OCI-LY7 (cell line): ENCODE measurements at regions not wholly inside any gene's neighbourhood (a gene's known extent, or its start where the extent isn't known, plus 50 kb on each side); places are given as distances from the start of the nearest gene placed in this dataset.

Source experiments
- EZH2phosphoT487 ChIP-seq: fragments of 200-600 bp; sonication (generic); IDR thresholded peaks from 2 replicates; pipeline ENCODE4 v1.6.1; 2018; ENCODE audit warnings: low read depth, borderline replicate concordance, mild to moderate bottlenecking, mixed run types, antibody characterized with exemption, low read length, moderate library complexity, mixed read lengths
- TF ChIP-seq, protein P1 (sequence below): fragments of 200-600 bp; sonication (generic); conservative IDR thresholded peaks from 2 replicates; pipeline ENCODE4 v1.5.1; 2014; ENCODE audit warnings: mild to moderate bottlenecking, antibody characterized with exemption, low read length, moderate library complexity, mixed read lengths

DNA sequence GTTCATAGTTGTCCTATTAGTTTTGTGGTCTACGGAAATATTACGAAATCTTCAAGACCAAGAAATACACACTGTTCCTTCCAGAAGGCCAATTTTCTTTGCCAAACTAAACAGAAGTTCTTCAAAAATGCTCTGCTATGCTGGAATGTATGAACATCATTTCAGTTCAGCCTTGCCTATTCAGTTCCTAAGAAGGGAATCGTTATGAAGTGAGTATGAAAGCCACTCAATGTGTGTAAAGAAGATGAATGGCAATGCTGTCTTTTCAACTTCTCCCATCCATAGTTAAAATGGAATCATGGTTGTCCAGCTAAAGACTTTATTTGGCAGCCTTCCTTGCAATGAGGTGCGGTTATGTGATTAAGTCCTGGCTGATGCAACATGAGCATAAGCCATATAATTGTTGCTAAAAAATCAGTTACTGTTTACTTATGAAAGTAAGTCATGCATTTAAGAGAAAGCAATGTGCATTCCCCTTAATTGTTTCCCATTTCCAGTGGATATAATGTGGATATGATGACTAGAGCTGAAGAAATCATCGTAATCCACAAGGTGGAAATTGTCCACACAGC is 73.8 kb upstream of the PTPRR start:
- TF ChIP-seq, protein P1, sequence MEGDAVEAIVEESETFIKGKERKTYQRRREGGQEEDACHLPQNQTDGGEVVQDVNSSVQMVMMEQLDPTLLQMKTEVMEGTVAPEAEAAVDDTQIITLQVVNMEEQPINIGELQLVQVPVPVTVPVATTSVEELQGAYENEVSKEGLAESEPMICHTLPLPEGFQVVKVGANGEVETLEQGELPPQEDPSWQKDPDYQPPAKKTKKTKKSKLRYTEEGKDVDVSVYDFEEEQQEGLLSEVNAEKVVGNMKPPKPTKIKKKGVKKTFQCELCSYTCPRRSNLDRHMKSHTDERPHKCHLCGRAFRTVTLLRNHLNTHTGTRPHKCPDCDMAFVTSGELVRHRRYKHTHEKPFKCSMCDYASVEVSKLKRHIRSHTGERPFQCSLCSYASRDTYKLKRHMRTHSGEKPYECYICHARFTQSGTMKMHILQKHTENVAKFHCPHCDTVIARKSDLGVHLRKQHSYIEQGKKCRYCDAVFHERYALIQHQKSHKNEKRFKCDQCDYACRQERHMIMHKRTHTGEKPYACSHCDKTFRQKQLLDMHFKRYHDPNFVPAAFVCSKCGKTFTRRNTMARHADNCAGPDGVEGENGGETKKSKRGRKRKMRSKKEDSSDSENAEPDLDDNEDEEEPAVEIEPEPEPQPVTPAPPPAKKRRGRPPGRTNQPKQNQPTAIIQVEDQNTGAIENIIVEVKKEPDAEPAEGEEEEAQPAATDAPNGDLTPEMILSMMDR, result no peak
- TF ChIP-seq EZH2phosphoT487, result no peak
